ENCODE measurements at regions not wholly inside any gene's neighbourhood (a gene's known extent, or its start where the extent isn't known, plus 50 kb on each side); places are given as distances from the start of the nearest gene placed in this dataset.

DNA sequence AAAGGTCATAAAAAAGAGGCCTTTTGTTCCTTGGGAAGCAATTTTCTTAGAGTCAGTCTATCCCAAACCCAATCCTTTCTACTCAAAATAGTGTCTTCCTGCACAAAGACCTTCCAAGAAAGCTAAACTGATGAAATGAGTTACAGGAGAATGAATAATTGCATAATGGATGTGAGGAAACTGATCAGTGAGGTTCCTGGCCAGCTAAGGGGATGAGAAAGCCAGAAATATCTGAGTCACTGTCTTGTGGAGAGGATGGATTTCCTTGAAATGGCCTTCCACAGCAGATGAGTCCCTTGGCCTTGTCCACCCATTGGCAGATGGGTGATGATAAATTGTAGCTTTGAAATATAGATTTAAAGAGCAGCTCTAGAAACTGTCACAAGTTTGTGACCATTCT, 756.1 kb downstream of the DNAH5 start:
- H3K9me3 ChIP-seq (ENCODE audit: control insufficient read depth, low read depth, low read length), result no peaks in the 10 kb centered on the region
- H3K27ac Mint-ChIP-seq, result no peak overlapping the region
- H3K4me2 ChIP-seq (ENCODE audit: insufficient read depth, insufficient read length, low read length), result no peak overlapping the region
- no peak overlapping the region for H3K4me3 Mint-ChIP-seq
- H3K56ac ChIP-seq (ENCODE audit: insufficient read length, low read depth, low read length), result no peak overlapping the region
- no peak overlapping the region for H4K5ac ChIP-seq (ENCODE audit: insufficient read length, low read depth, low read length)
- no peak overlapping the region for H2AFZ ChIP-seq (ENCODE audit: low read length)
- no peaks in the 10 kb centered on the region for H3K4me1 ChIP-seq (ENCODE audit: insufficient read depth, low read length)
- H2BK15ac ChIP-seq (ENCODE audit: low read depth, low read length), result no peak overlapping the region
- H3K9ac ChIP-seq (ENCODE audit: extremely low read depth, insufficient read length, low read length), result no peak overlapping the region
- no peaks in the 10 kb centered on the region for H3K27me3 Mint-ChIP-seq (ENCODE audit: low read depth)
- no peak overlapping the region for H3K14ac ChIP-seq (ENCODE audit: insufficient read depth, low read length)
- H2AK5ac ChIP-seq (ENCODE audit: insufficient read length, low read length), result no peak overlapping the region
- no peaks in the 10 kb centered on the region for H3K23me2 ChIP-seq (ENCODE audit: insufficient read length, low read depth, low read length, poor library complexity, severe bottlenecking)
- H4K20me1 ChIP-seq (ENCODE audit: control insufficient read depth, insufficient read depth, insufficient read length), result no peaks in the 10 kb centered on the region
- H3T11ph ChIP-seq (ENCODE audit: low read length), result no peak overlapping the region
- H3K36me3 Mint-ChIP-seq (ENCODE audit: insufficient read depth in 1 of 3, low read depth in 3 of 3), result no peaks in the 10 kb centered on the region
- no peak overlapping the region for H2BK12ac ChIP-seq (ENCODE audit: insufficient read length, low read depth, low read length)
- no peak overlapping the region for H2BK5ac ChIP-seq (ENCODE audit: insufficient read length, low read length)
- H3K18ac ChIP-seq (ENCODE audit: insufficient read length, low read depth, low read length), result no peak overlapping the region
- H3K79me2 ChIP-seq (ENCODE audit: insufficient read depth, low read length), result no peaks in the 10 kb centered on the region
- H3K4me1 Mint-ChIP-seq, result peaks cover 0 to 7% of the 10 kb centered on the region in 2 experiments; a peak in 2 of 4 replicates
- TF ChIP-seq, protein P1, sequence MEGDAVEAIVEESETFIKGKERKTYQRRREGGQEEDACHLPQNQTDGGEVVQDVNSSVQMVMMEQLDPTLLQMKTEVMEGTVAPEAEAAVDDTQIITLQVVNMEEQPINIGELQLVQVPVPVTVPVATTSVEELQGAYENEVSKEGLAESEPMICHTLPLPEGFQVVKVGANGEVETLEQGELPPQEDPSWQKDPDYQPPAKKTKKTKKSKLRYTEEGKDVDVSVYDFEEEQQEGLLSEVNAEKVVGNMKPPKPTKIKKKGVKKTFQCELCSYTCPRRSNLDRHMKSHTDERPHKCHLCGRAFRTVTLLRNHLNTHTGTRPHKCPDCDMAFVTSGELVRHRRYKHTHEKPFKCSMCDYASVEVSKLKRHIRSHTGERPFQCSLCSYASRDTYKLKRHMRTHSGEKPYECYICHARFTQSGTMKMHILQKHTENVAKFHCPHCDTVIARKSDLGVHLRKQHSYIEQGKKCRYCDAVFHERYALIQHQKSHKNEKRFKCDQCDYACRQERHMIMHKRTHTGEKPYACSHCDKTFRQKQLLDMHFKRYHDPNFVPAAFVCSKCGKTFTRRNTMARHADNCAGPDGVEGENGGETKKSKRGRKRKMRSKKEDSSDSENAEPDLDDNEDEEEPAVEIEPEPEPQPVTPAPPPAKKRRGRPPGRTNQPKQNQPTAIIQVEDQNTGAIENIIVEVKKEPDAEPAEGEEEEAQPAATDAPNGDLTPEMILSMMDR (conservative IDR thresholded peaks at IDR 0.05), result no peak
- no peak overlapping the region for H3K4ac ChIP-seq (ENCODE audit: low read depth, low read length)
- H4K91ac ChIP-seq (ENCODE audit: insufficient read length, low read depth, low read length), result no peak overlapping the region
- no peak for DNase-seq
- H2BK120ac ChIP-seq (ENCODE audit: low read depth, low read length, poor library complexity, severe bottlenecking), result no peak overlapping the region
- H2BK20ac ChIP-seq (ENCODE audit: low read depth, low read length, poor library complexity, severe bottlenecking), result no peak overlapping the region
- H3K23ac ChIP-seq (ENCODE audit: insufficient read length, low read depth, low read length), result no peak overlapping the region
- H3K27ac ChIP-seq (ENCODE audit: insufficient read length, low read depth, low read length), result no peak overlapping the region
- H3K9me3 Mint-ChIP-seq, result no peaks in the 10 kb centered on the region
- H3K79me1 ChIP-seq (ENCODE audit: insufficient read depth, low read depth, low read length, poor library complexity, severe bottlenecking), result no peaks in the 10 kb centered on the region
- H4K8ac ChIP-seq (replicated peaks; ENCODE audit: insufficient read length, low read depth, low read length), result no peak overlapping the region
- no peaks in the 10 kb centered on the region for H3K27me3 ChIP-seq (ENCODE audit: insufficient read depth, low read length)
